Ishikawa (cell line): ENCODE measurements at regions not wholly inside any gene's neighbourhood (a gene's known extent, or its start where the extent isn't known, plus 50 kb on each side); places are given as distances from the start of the nearest gene placed in this dataset.

Experiments
- CEBPB ChIP-seq: IDR thresholded peaks from 2 replicates; pipeline ENCODE4 v1.6.1; 2012
- CREB1 ChIP-seq: IDR thresholded peaks from 2 replicates; pipeline ENCODE4 v1.6.1; 2012; ENCODE audit warnings: low read depth
- EGR1 ChIP-seq: IDR thresholded peaks from 2 replicates; pipeline ENCODE4 v1.6.1; 2012
- EP300 ChIP-seq: IDR thresholded peaks from 2 replicates; pipeline ENCODE4 v1.6.1; 2012; ENCODE audit warnings: borderline replicate concordance
- FOXM1 ChIP-seq: IDR thresholded peaks from 2 replicates; pipeline ENCODE4 v1.6.1; 2012; ENCODE audit warnings: low read depth, borderline replicate concordance
- NFIC ChIP-seq: IDR thresholded peaks from 2 replicates; pipeline ENCODE4 v1.6.1; 2012
- RAD21 ChIP-seq: IDR thresholded peaks from 2 replicates; pipeline ENCODE4 v1.6.1; 2012; ENCODE audit warnings: low read depth
- TAF1 ChIP-seq: IDR thresholded peaks from 2 replicates; pipeline ENCODE4 v1.6.1; 2012; ENCODE audit warnings: low read depth, mild to moderate bottlenecking
- TCF12 ChIP-seq: IDR thresholded peaks from 2 replicates; pipeline ENCODE4 v1.6.1; 2012; ENCODE audit warnings: low read depth
- TEAD4 ChIP-seq: IDR thresholded peaks from 2 replicates; pipeline ENCODE4 v1.6.1; 2012
- USF1 ChIP-seq: IDR thresholded peaks from 2 replicates; pipeline ENCODE4 v1.6.1; 2012
- YY1 ChIP-seq: IDR thresholded peaks from 2 replicates; pipeline ENCODE4 v1.6.1; 2012; ENCODE audit warnings: low read depth
- ZBTB7A ChIP-seq: IDR thresholded peaks from 2 replicates; pipeline ENCODE4 v1.6.1; 2012; ENCODE audit warnings: low read depth
- TF ChIP-seq, protein P1 (sequence below): IDR thresholded peaks from 2 replicates; pipeline ENCODE4 v1.6.1; 2012; ENCODE audit warnings: low read depth, mild to moderate bottlenecking
- TF ChIP-seq, protein P2 (sequence below): IDR thresholded peaks from 2 replicates; pipeline ENCODE4 v1.6.1; 2012

DNA sequence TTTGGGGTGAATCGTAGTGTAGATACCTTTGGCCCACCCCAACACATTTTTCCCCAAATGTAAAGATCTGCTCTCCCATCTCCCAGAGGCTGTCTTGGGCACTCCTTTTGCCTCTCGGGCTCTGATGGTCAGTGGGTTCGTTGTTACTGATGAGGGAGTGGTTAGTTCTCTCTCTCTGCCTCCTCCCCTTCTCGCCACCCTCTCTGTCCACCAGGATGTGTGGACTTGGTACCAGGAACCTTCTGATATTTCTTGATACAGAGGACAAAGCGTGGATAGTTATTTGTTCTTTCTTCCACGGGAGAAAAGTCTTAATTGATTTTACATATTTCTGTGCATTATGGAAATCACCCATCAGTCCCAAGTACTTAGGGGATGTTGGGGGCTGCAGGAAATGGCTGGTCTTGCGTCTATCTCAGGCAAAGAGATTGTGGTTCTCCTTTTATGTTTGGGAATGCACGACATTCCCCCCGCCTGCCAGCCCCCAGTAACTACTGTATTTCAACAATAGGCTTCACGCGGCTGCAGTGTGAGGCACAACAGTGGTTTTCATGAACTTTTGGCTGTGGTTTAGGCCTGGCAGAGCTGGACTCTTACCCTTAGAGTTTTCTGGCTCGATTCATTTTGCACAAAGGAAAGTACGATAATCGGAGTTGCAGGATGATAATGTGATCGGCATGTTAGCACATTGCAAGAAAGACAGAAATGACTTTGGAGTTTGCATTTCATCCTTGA is 79.0 kb upstream of the ZNF536 start:
- TF ChIP-seq, protein P1, sequence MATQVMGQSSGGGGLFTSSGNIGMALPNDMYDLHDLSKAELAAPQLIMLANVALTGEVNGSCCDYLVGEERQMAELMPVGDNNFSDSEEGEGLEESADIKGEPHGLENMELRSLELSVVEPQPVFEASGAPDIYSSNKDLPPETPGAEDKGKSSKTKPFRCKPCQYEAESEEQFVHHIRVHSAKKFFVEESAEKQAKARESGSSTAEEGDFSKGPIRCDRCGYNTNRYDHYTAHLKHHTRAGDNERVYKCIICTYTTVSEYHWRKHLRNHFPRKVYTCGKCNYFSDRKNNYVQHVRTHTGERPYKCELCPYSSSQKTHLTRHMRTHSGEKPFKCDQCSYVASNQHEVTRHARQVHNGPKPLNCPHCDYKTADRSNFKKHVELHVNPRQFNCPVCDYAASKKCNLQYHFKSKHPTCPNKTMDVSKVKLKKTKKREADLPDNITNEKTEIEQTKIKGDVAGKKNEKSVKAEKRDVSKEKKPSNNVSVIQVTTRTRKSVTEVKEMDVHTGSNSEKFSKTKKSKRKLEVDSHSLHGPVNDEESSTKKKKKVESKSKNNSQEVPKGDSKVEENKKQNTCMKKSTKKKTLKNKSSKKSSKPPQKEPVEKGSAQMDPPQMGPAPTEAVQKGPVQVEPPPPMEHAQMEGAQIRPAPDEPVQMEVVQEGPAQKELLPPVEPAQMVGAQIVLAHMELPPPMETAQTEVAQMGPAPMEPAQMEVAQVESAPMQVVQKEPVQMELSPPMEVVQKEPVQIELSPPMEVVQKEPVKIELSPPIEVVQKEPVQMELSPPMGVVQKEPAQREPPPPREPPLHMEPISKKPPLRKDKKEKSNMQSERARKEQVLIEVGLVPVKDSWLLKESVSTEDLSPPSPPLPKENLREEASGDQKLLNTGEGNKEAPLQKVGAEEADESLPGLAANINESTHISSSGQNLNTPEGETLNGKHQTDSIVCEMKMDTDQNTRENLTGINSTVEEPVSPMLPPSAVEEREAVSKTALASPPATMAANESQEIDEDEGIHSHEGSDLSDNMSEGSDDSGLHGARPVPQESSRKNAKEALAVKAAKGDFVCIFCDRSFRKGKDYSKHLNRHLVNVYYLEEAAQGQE, result no peak
- TF ChIP-seq CEBPB (no peak), RAD21 (no peak), NFIC (no peak), YY1 (no peak), EP300 (no peak)

- no peak for TF ChIP-seq TCF12
These were observed 74.2 kb upstream of the ZNF536 start for GRCh38 chr19:30297969-30298368.

- TF ChIP-seq, protein P1, result no peak
- no peak for TF ChIP-seq TCF12
- TF ChIP-seq CEBPB, result no peak
- TF ChIP-seq RAD21, result no peak
- no peak for TF ChIP-seq ZBTB7A
- TF ChIP-seq EGR1, result no peak
- TF ChIP-seq USF1, result no peak
These were observed 69.0 kb upstream of the ZNF536 start for GRCh38 chr19:30303131-30303654.

DNA sequence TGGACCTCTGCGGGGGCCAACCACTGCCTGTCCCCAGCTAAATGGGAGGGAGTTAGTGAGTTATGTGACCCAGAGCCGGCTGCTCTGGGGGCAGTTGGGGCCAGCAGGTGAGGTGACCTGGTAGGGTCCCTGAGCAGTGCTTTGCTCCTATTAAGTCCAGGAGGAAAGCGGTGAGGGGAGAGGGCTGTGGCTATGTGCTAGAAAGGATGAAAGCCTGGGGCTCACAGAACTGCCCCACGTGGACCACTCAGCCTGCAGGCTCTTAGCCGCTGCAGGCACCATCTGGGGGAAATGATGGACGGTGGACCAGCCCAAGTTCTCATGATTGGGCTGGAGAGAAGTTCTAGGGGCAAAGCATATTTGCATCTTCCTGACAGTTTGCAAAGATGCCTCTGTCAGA is 67.6 kb upstream of the ZNF536 start:
- TF ChIP-seq ZBTB7A (no peak), YY1 (no peak), EGR1 (no peak), CREB1 (no peak), NFIC (no peak), USF1 (no peak), EP300 (no peak), CEBPB (no peak), TEAD4 (no peak), FOXM1 (no peak), RAD21 (no peak), TCF12 (no peak), TAF1 (no peak)
- TF ChIP-seq, protein P1, result no peak
- TF ChIP-seq, protein P2, sequence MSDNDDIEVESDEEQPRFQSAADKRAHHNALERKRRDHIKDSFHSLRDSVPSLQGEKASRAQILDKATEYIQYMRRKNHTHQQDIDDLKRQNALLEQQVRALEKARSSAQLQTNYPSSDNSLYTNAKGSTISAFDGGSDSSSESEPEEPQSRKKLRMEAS, result no peak

DNA sequence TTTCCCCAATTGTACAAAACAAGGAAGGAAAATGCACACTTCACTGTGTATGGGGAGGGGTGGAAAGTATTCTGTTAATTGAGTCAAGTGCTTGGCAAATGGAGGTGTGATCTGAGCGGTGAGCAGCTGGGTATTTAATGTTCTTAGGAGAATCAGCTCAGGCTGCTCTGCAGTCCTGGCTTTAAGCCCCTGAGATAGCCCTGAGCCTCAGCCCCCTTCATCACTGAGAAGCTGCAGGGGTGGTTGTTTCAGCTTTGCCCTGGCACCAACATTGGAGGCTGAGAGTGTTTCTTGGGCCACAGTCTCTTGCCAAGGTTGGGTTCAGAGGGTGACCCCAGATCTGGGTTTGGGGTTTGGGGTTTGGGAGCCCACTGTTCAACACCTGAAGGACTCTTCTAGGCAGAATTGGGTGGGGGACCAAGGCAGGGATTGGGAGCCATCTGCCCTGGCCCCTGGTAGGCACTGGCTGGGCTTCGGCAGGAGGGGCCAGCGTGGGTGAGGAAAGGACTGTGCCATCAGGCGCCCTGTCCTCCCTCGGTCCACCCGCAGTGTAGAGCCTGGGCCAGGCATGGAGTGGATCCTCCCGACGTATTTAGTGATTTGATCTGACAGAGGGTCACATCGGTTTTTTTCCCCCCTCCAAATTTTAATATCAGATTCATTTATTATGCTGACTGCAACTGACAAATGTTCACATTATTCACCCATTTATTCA is 66.7 kb upstream of the ZNF536 start:
- TF ChIP-seq RAD21 (no peak), USF1 (no peak)
- TF ChIP-seq, protein P1, result no peak
- TF ChIP-seq, protein P2, result no peak
